ENCODE measurements at regions not wholly inside any gene's neighbourhood (a gene's known extent, or its start where the extent isn't known, plus 50 kb on each side); places are given as distances from the start of the nearest gene placed in this dataset.

- DNase-seq (ENCODE audit: low spot score), result no peak
Observed at GRCh38 chr18:22467760-22468553, 50.2 kb upstream of the CTAGE1 start.

GRCh38 chr18:22468554-22468891 is 50.8 kb upstream of the CTAGE1 start:
- no peak for DNase-seq (ENCODE audit: low spot score)

- DNase-seq (ENCODE audit: low spot score), result no peak
Observed at GRCh38 chr18:22469061-22469734, 51.5 kb upstream of the CTAGE1 start.

- DNase-seq (ENCODE audit: low spot score), result no peak
Observed at GRCh38 chr18:22469926-22470247, 52.2 kb upstream of the CTAGE1 start.

- no peak for DNase-seq (ENCODE audit: low spot score)
Observed at GRCh38 chr18:22470248-22471235, 52.8 kb upstream of the CTAGE1 start.

- DNase-seq (ENCODE audit: low spot score), result no peak
Observed at GRCh38 chr18:22471546-22472131, 53.9 kb upstream of the CTAGE1 start.

- DNase-seq (ENCODE audit: low spot score), result no peak
Observed at GRCh38 chr18:22473366-22473765, 55.7 kb upstream of the CTAGE1 start.

GRCh38 chr18:22475426-22476100 is 57.8 kb upstream of the CTAGE1 start:
- DNase-seq (ENCODE audit: low spot score), result no peak

GRCh38 chr18:22477222-22477621 is 59.5 kb upstream of the CTAGE1 start:
- no peak for DNase-seq (ENCODE audit: low spot score)

GRCh38 chr18:22482948-22483347 is 65.2 kb upstream of the CTAGE1 start:
- DNase-seq (ENCODE audit: low spot score), result no peak

- no peak for DNase-seq (ENCODE audit: low spot score)
Observed at GRCh38 chr18:22483407-22483806, 65.7 kb upstream of the CTAGE1 start.

- no peak for DNase-seq (ENCODE audit: low spot score)
Observed at GRCh38 chr18:22484471-22484870, 66.8 kb upstream of the CTAGE1 start.

- DNase-seq (ENCODE audit: low spot score), result no peak
Observed at GRCh38 chr18:22485808-22486244, 68.1 kb upstream of the CTAGE1 start.

- DNase-seq (ENCODE audit: low spot score), result no peak
Observed at GRCh38 chr18:22486667-22487066, 69.0 kb upstream of the CTAGE1 start.

GRCh38 chr18:22488554-22488953 is 70.8 kb upstream of the CTAGE1 start:
- no peak for DNase-seq (ENCODE audit: low spot score)

GRCh38 chr18:22489704-22490103 is 72.0 kb upstream of the CTAGE1 start:
- DNase-seq (ENCODE audit: low spot score), result no peak

- no peak for DNase-seq (ENCODE audit: low spot score)
Observed at GRCh38 chr18:22490429-22490846, 72.7 kb upstream of the CTAGE1 start.

- no peak for DNase-seq (ENCODE audit: low spot score)
Observed at GRCh38 chr18:22493255-22493654, 75.5 kb upstream of the CTAGE1 start.

- no peak for DNase-seq (ENCODE audit: low spot score)
Observed at GRCh38 chr18:22493940-22494339, 76.2 kb upstream of the CTAGE1 start.

GRCh38 chr18:22494771-22495170 is 77.1 kb upstream of the CTAGE1 start:
- DNase-seq (ENCODE audit: low spot score), result no peak

GRCh38 chr18:22499421-22499820 is 81.7 kb upstream of the CTAGE1 start:
- no peak for DNase-seq (ENCODE audit: low spot score)

Measured in SK-N-DZ (cell line).